ENCODE measurements at regions not wholly inside any gene's neighbourhood (a gene's known extent, or its start where the extent isn't known, plus 50 kb on each side); places are given as distances from the start of the nearest gene placed in this dataset.

GRCh38 chr1:201685485-201685884 is 143.5 kb upstream of the IPO9 start:
- no peak for DNase-seq
- H3K27ac Mint-ChIP-seq, result no peak overlapping the region
- no peaks in the 10 kb centered on the region for H3K4me1 Mint-ChIP-seq
- peaks cover 15% of the 10 kb centered on the region for H3K27me3 Mint-ChIP-seq
- H3K4me3 Mint-ChIP-seq, result no peak overlapping the region
- CTCF ChIA-PET, result interaction anchor here (1.4 kb wide), 1 partner anchor 126 kb away, joined by 3 read pairs; no protein-coding TSS in a partner anchor
- H3K36me3 Mint-ChIP-seq, result no peaks in the 10 kb centered on the region
- peaks cover 2% of the 10 kb centered on the region for H3K9me3 Mint-ChIP-seq

- no peak overlapping the region for H3K27ac Mint-ChIP-seq
- CTCF ChIA-PET, result interaction anchor here (0.6 to 1.4 kb wide), 2 partner anchors 26 to 127 kb away, joined by 3 read pairs; no protein-coding TSS in a partner anchor
- no peaks in the 10 kb centered on the region for H3K36me3 Mint-ChIP-seq
- peaks cover 5% of the 10 kb centered on the region for H3K9me3 Mint-ChIP-seq
- DNase-seq, result no peak
- no peak overlapping the region for H3K4me3 Mint-ChIP-seq
- peaks cover 12% of the 10 kb centered on the region for H3K27me3 Mint-ChIP-seq
- no peaks in the 10 kb centered on the region for H3K4me1 Mint-ChIP-seq
Observed at GRCh38 chr1:201686714-201687455, 142.1 kb upstream of the IPO9 start.

- Mint-ChIP-seq H3K4me1 (no peaks in the 10 kb centered on the region), H3K36me3 (no peaks in the 10 kb centered on the region), H3K4me3 (no peak overlapping the region), H3K27me3 (peaks cover 8% of the 10 kb centered on the region), H3K27ac (no peak overlapping the region), H3K9me3 (peaks cover 5% of the 10 kb centered on the region)
- DNase-seq, result no peak
- CTCF ChIA-PET, result interaction anchor here (0.6 to 1.4 kb wide), 3 partner anchors 21 to 127 kb away, joined by 3 to 4 read pairs (median 3); no protein-coding TSS in a partner anchor
Observed at GRCh38 chr1:201688514-201688913, 140.4 kb upstream of the IPO9 start.

GRCh38 chr1:201689647-201690046 is 139.3 kb upstream of the IPO9 start:
- H3K27me3 Mint-ChIP-seq, result peaks cover 7% of the 10 kb centered on the region
- H3K27ac Mint-ChIP-seq, result no peak overlapping the region
- CTCF ChIA-PET, result no interaction called here
- H3K9me3 Mint-ChIP-seq, result peaks cover 5% of the 10 kb centered on the region
- no peaks in the 10 kb centered on the region for H3K4me1 Mint-ChIP-seq
- no peaks in the 10 kb centered on the region for H3K36me3 Mint-ChIP-seq
- H3K4me3 Mint-ChIP-seq, result no peak overlapping the region
- DNase-seq, result no peak

GRCh38 chr1:201690528-201690927 is 138.4 kb upstream of the IPO9 start:
- no peak overlapping the region for H3K27ac Mint-ChIP-seq
- peaks cover 7% of the 10 kb centered on the region for H3K27me3 Mint-ChIP-seq
- DNase-seq, result no peak
- H3K36me3 Mint-ChIP-seq, result no peaks in the 10 kb centered on the region
- H3K9me3 Mint-ChIP-seq, result peaks cover 5% of the 10 kb centered on the region
- H3K4me1 Mint-ChIP-seq, result no peaks in the 10 kb centered on the region
- CTCF ChIA-PET, result no interaction called here
- no peak overlapping the region for H3K4me3 Mint-ChIP-seq

GRCh38 chr1:201691716-201692554 is 137.0 kb upstream of the IPO9 start:
- Mint-ChIP-seq H3K4me3 (no peak overlapping the region), H3K27ac (no peak overlapping the region), H3K27me3 (peaks cover 3% of the 10 kb centered on the region), H3K36me3 (no peaks in the 10 kb centered on the region), H3K4me1 (no peaks in the 10 kb centered on the region), H3K9me3 (peaks cover 5% of the 10 kb centered on the region)
- no peak for DNase-seq
- CTCF ChIA-PET, result interaction anchor here (1.5 kb wide), 1 partner anchor 17 kb away, joined by 4 read pairs; no protein-coding TSS in a partner anchor

- H3K27me3 Mint-ChIP-seq, result peaks cover 3% of the 10 kb centered on the region
- no peak overlapping the region for H3K4me3 Mint-ChIP-seq
- H3K27ac Mint-ChIP-seq, result no peak overlapping the region
- H3K36me3 Mint-ChIP-seq, result no peaks in the 10 kb centered on the region
- no peaks in the 10 kb centered on the region for H3K4me1 Mint-ChIP-seq
- H3K9me3 Mint-ChIP-seq, result peaks cover 5% of the 10 kb centered on the region
- CTCF ChIA-PET, result interaction anchor here (1.5 kb wide), 1 partner anchor 17 kb away, joined by 4 read pairs; no protein-coding TSS in a partner anchor
- DNase-seq, result no peak
Observed at GRCh38 chr1:201692555-201693394, 136.2 kb upstream of the IPO9 start.

GRCh38 chr1:201693890-201694607 is 134.9 kb upstream of the IPO9 start:
- no peak for DNase-seq
- peaks cover 5% of the 10 kb centered on the region for H3K9me3 Mint-ChIP-seq
- no peak overlapping the region for H3K27ac Mint-ChIP-seq
- peaks cover 9% of the 10 kb centered on the region for H3K27me3 Mint-ChIP-seq
- no peaks in the 10 kb centered on the region for H3K4me1 Mint-ChIP-seq
- CTCF ChIA-PET, result interaction anchor here (0.8 kb wide), 1 partner anchor 134 kb away, joined by 3 read pairs; no protein-coding TSS in a partner anchor
- H3K4me3 Mint-ChIP-seq, result no peak overlapping the region
- no peaks in the 10 kb centered on the region for H3K36me3 Mint-ChIP-seq

GRCh38 chr1:201694608-201695335 is 134.2 kb upstream of the IPO9 start:
- Mint-ChIP-seq H3K4me1 (no peaks in the 10 kb centered on the region), H3K36me3 (no peaks in the 10 kb centered on the region), H3K27me3 (peaks cover 9% of the 10 kb centered on the region), H3K27ac (no peak overlapping the region), H3K9me3 (peaks cover 5% of the 10 kb centered on the region), H3K4me3 (no peak overlapping the region)
- CTCF ChIA-PET, result interaction anchor here (0.8 to 2.3 kb wide), 3 partner anchors 10 to 135 kb away, joined by 3 to 9 read pairs (median 3); no protein-coding TSS in a partner anchor
- no peak for DNase-seq

GRCh38 chr1:201695607-201696006 is 133.3 kb upstream of the IPO9 start:
- H3K27me3 Mint-ChIP-seq, result peaks cover 9% of the 10 kb centered on the region
- CTCF ChIA-PET, result interaction anchor here (1.2 to 2.3 kb wide), 2 partner anchors 9 to 113 kb away, joined by 3 to 9 read pairs; no protein-coding TSS in a partner anchor
- no peak overlapping the region for H3K27ac Mint-ChIP-seq
- H3K36me3 Mint-ChIP-seq, result no peaks in the 10 kb centered on the region
- no peak overlapping the region for H3K4me3 Mint-ChIP-seq
- H3K9me3 Mint-ChIP-seq, result peaks cover 2% of the 10 kb centered on the region
- no peak for DNase-seq
- no peaks in the 10 kb centered on the region for H3K4me1 Mint-ChIP-seq

GRCh38 chr1:201696217-201696761 is 132.7 kb upstream of the IPO9 start:
- no peaks in the 10 kb centered on the region for H3K36me3 Mint-ChIP-seq
- H3K4me3 Mint-ChIP-seq, result no peak overlapping the region
- no peak for DNase-seq
- H3K9me3 Mint-ChIP-seq, result no peaks in the 10 kb centered on the region
- H3K27me3 Mint-ChIP-seq, result peaks cover 9% of the 10 kb centered on the region
- CTCF ChIA-PET, result interaction anchor here (2.2 to 2.3 kb wide), 2 partner anchors 9 to 13 kb away, joined by 9 read pairs; no protein-coding TSS in a partner anchor
- H3K27ac Mint-ChIP-seq, result no peak overlapping the region
- H3K4me1 Mint-ChIP-seq, result no peaks in the 10 kb centered on the region

GRCh38 chr1:201697174-201697573 is 131.8 kb upstream of the IPO9 start:
- H3K9me3 Mint-ChIP-seq, result no peaks in the 10 kb centered on the region
- CTCF ChIA-PET, result interaction anchor here (1.1 to 2.2 kb wide), 2 partner anchors 12 to 138 kb away, joined by 4 to 9 read pairs; no protein-coding TSS in a partner anchor

More at GRCh38 chr1:201697174-201697573, 131.8 kb upstream of the IPO9 start:
- H3K27me3 Mint-ChIP-seq, result peaks cover 9% of the 10 kb centered on the region
- no peaks in the 10 kb centered on the region for H3K4me1 Mint-ChIP-seq
- DNase-seq, result no peak
- H3K27ac Mint-ChIP-seq, result no peak overlapping the region
- H3K4me3 Mint-ChIP-seq, result no peak overlapping the region
- no peaks in the 10 kb centered on the region for H3K36me3 Mint-ChIP-seq

Data from activated naive CD4-positive, alpha-beta T cell treated with anti-CD3 and anti-CD28 coated beads, Interleukin-2, amount 10 ng/mL, durations not matched to agents 7 days and 5 days (primary cell).